ENCODE measurements at regions not wholly inside any gene's neighbourhood (a gene's known extent, or its start where the extent isn't known, plus 50 kb on each side); places are given as distances from the start of the nearest gene placed in this dataset.

- TF ChIP-seq POLR2A (IDR thresholded peaks at IDR 0.05), result no peak
- TF ChIP-seq CTCF (IDR thresholded peaks at IDR 0.05), result no peak
Observed at GRCh38 chr7:79598351-79598750, 144.9 kb upstream of the MAGI2 start.

Measured in Peyer's patch (tissue), 4 donors.